ENCODE measurements at regions not wholly inside any gene's neighbourhood (a gene's known extent, or its start where the extent isn't known, plus 50 kb on each side); places are given as distances from the start of the nearest gene placed in this dataset.

DNA sequence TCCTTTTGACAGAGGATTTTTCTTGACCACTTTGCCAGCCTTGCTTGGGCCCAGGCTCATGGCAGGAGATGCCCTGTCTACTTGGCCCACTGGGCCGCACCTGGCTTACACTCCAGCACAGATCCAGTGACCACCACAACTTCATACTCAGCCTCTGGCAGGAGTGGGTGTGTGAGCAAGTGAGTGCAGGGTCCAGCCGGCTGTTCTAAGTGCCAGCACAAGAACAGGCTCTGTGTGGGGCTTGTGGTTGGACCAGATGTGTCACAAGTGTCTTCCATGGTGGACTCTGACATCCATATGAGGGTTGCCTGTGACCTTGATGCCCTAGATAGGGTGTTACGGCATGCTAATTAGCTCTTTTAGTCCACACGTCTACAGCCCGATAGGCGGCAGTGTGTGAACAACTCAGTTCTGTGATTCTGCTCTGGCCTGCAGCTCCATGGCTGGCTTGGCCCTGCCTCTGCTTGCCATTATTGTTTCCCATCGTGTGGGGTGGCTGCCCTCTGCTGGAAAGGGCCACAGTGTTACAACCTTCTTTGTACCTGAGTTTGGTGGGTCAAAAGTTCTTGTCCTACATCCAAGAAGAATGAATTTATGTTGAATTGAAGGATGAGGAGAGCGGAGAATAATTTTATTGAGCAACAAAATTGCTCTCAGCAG is 1089.1 kb downstream of the SLC6A15 start:
- Mint-ChIP-seq H3K4me3 (no peak overlapping the region), H3K27me3 (no peaks in the 10 kb centered on the region)

DNA sequence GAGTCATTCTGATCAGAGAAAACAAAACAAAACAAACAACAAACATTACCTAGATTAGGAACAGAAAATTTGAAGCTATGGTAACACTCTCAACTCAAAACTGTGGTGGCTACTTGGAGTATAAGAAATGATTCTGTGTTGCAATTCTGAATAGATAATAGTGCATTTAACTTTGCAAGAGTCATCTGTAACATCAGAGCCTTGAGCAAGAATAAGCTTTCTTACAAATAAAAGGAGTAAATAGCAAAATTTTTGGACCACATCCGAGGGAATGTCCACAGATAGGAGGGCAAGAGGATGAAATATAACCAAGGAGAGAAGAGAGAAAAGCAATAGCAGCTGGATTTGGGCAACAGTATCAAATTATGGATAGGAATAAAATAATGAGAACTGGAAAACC is 1090.6 kb downstream of the SLC6A15 start:
- H3K9me3 Mint-ChIP-seq, result no peaks in the 10 kb centered on the region

More for the DNA sequence above, 1089.1 kb downstream of the SLC6A15 start:
- TF ChIP-seq, protein P1, sequence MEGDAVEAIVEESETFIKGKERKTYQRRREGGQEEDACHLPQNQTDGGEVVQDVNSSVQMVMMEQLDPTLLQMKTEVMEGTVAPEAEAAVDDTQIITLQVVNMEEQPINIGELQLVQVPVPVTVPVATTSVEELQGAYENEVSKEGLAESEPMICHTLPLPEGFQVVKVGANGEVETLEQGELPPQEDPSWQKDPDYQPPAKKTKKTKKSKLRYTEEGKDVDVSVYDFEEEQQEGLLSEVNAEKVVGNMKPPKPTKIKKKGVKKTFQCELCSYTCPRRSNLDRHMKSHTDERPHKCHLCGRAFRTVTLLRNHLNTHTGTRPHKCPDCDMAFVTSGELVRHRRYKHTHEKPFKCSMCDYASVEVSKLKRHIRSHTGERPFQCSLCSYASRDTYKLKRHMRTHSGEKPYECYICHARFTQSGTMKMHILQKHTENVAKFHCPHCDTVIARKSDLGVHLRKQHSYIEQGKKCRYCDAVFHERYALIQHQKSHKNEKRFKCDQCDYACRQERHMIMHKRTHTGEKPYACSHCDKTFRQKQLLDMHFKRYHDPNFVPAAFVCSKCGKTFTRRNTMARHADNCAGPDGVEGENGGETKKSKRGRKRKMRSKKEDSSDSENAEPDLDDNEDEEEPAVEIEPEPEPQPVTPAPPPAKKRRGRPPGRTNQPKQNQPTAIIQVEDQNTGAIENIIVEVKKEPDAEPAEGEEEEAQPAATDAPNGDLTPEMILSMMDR (conservative IDR thresholded peaks at IDR 0.05), result peak; percentile 55
- DNase-seq (ENCODE audit: extremely low spot score, unreplicated experiment), result no peak
- Mint-ChIP-seq H3K9me3 (no peaks in the 10 kb centered on the region), H3K27ac (no peak overlapping the region), H3K4me1 (ENCODE audit: unreplicated experiment) (no peaks in the 10 kb centered on the region), H3K36me3 (no peaks in the 10 kb centered on the region)

GRCh38 chr12:83818881-83819280 is 1093.7 kb downstream of the SLC6A15 start:
- no peaks in the 10 kb centered on the region for H3K36me3 Mint-ChIP-seq
- H3K27me3 Mint-ChIP-seq, result no peaks in the 10 kb centered on the region
- H3K4me1 Mint-ChIP-seq (ENCODE audit: unreplicated experiment), result no peaks in the 10 kb centered on the region
- no peak overlapping the region for H3K4me3 Mint-ChIP-seq
- TF ChIP-seq, protein P1 (conservative IDR thresholded peaks at IDR 0.05), result no peak
- no peak for DNase-seq (ENCODE audit: extremely low spot score, unreplicated experiment)
- H3K27ac Mint-ChIP-seq, result no peak overlapping the region
- H3K9me3 Mint-ChIP-seq, result no peaks in the 10 kb centered on the region

More for the DNA sequence above, 1090.6 kb downstream of the SLC6A15 start:
- no peaks in the 10 kb centered on the region for H3K4me1 Mint-ChIP-seq (ENCODE audit: unreplicated experiment)
- no peaks in the 10 kb centered on the region for H3K36me3 Mint-ChIP-seq
- H3K27me3 Mint-ChIP-seq, result no peaks in the 10 kb centered on the region
- TF ChIP-seq, protein P1 (conservative IDR thresholded peaks at IDR 0.05), result no peak
- no peak overlapping the region for H3K27ac Mint-ChIP-seq
- no peak for DNase-seq (ENCODE audit: extremely low spot score, unreplicated experiment)
- no peak overlapping the region for H3K4me3 Mint-ChIP-seq

DNA sequence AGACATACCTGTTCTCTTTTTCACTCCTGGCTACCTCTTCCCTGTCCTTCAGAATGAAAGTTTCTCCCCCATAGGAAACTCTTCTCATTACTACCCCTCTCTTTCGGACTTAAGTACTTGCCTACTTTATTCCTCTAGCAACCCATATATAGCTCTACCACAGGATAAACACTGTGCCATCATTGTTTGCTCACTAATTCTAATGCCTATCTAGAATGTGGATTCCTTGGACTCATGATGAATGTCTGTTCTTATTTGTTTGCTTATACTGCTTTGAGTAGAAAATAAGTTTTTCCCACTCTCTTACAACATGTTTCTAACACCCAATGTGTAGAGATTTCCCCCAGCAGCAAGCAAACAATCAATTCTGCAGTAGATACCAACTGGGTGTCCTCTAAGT is 1094.9 kb downstream of the SLC6A15 start:
- no peaks in the 10 kb centered on the region for H3K9me3 Mint-ChIP-seq
- no peaks in the 10 kb centered on the region for H3K4me1 Mint-ChIP-seq (ENCODE audit: unreplicated experiment)
- DNase-seq (ENCODE audit: extremely low spot score, unreplicated experiment), result no peak
- no peaks in the 10 kb centered on the region for H3K36me3 Mint-ChIP-seq
- H3K4me3 Mint-ChIP-seq, result no peak overlapping the region
- H3K27ac Mint-ChIP-seq, result no peak overlapping the region
- TF ChIP-seq, protein P1 (conservative IDR thresholded peaks at IDR 0.05), result no peak
- H3K27me3 Mint-ChIP-seq, result no peaks in the 10 kb centered on the region

DNA sequence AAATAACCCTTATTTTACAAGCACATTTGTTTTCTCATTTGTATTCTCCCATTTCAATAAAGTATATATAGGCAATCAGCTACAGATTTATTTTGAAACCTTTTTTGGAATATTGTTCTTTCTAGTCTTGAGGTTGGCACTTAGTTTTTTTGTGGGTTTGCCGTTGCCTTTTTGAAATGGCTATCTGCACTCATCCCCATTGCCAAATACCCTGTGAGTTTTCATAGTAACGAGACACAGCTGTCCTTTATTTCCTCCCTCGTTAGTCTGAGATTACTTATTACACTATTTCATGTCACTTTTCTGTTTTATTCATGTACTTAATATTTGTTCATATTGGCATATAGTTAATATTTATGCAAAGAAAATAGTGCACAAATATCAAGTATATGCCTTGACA is 1104.0 kb downstream of the SLC6A15 start:
- TF ChIP-seq, protein P1 (conservative IDR thresholded peaks at IDR 0.05), result no peak
- Mint-ChIP-seq H3K4me1 (ENCODE audit: unreplicated experiment) (no peaks in the 10 kb centered on the region), H3K9me3 (no peaks in the 10 kb centered on the region)

More for the DNA sequence above, 1104.0 kb downstream of the SLC6A15 start:
- H3K4me3 Mint-ChIP-seq, result no peak overlapping the region
- H3K36me3 Mint-ChIP-seq, result no peaks in the 10 kb centered on the region
- H3K27me3 Mint-ChIP-seq, result no peaks in the 10 kb centered on the region
- no peak for DNase-seq (ENCODE audit: extremely low spot score, unreplicated experiment)
- H3K27ac Mint-ChIP-seq, result no peak overlapping the region

All from type B pancreatic cell (in vitro differentiated cells).